ENCODE measurements at regions not wholly inside any gene's neighbourhood (a gene's known extent, or its start where the extent isn't known, plus 50 kb on each side); places are given as distances from the start of the nearest gene placed in this dataset.

DNA sequence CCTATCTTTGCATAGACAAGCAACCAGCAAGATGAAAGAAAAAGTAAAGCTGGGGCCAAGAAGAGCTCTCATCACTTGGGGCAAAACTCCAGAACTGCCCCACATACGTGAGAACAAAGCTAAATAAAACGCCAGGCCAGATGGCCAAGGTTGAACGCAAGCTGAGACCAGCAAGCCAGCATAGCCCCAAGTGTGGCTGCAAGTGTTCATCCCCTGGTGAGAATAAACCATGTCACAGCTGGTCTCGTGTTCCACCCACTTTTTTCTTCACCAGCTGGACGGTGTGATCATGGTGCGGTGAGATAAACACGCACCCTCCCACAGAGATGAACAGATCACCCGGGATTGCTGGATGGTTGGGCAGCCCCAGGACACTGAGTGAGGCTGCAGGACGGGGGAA lies 109.6 kb upstream of the CACNA1A start:
- dilution Hi-C loops (cut with MboI; ENCODE audit: extremely low pct_ligation_motif_present, low sequenced_read_pairs) (no loop called here), intact Hi-C loops (cut with micrococcal nuclease) (no loop called here)
- Histone ChIP-seq H3K27me3 (ENCODE audit: control insufficient read depth in 2 of 2, insufficient read depth in 2 of 2, low read length in 2 of 2) (no peaks in the 10 kb centered on the region), H3K79me2 (ENCODE audit: control insufficient read depth, insufficient read depth, low read length) (no peaks in the 10 kb centered on the region), H3K4me2 (ENCODE audit: insufficient read depth, low read length) (no peak overlapping the region), H3K27ac (ENCODE audit: insufficient read depth, low read depth, low read length) (no peak overlapping the region), H3K9ac (replicated peaks; ENCODE audit: extremely low read depth, insufficient read depth, low read length) (no peak overlapping the region), H3K36me3 (ENCODE audit: control insufficient read depth in 2 of 2, extremely low read depth in 1 of 2, insufficient read depth in 2 of 2, low read length in 2 of 2) (no peaks in the 10 kb centered on the region), H3K4me1 (ENCODE audit: control insufficient read depth, extremely low read depth, insufficient read depth, low read length) (no peaks in the 10 kb centered on the region), H3K9me1 (replicated peaks; ENCODE audit: control insufficient read depth, extremely low read depth, insufficient read depth, low read length) (no peaks in the 10 kb centered on the region), H2AFZ (ENCODE audit: low read depth, low read length) (no peak overlapping the region), H4K20me1 (replicated peaks; ENCODE audit: control insufficient read depth, extremely low read depth, insufficient read depth, low read length) (no peaks in the 10 kb centered on the region), H3K9me3 (replicated peaks; ENCODE audit: control insufficient read depth, insufficient read depth, low read length) (no peaks in the 10 kb centered on the region), H3K4me3 (replicated peaks in 1 of 3; ENCODE audit: insufficient read depth in 1 of 3, low read depth in 1 of 3, low read length in 3 of 3) (no peak overlapping the region)
- no peak for TF ChIP-seq EZH2 (IDR thresholded peaks at IDR 0.05; ENCODE audit: borderline replicate concordance, low read depth, low read length, severe bottlenecking)
- TF ChIP-seq GATA2 (IDR thresholded peaks at IDR 0.05; ENCODE audit: insufficient read depth, insufficient read length, low read depth, low read length): no peak
- FAIRE-seq (no peak), DNase-seq (ENCODE audit: low read depth, low spot score) (no peak)
- BruUV-seq (replicated peaks): no TSS peak
- ChIA-PET POLR2A (no interaction called here), CTCF (interaction anchor here (2.1 kb wide), 1 partner anchor 105 kb away, joined by 9 read pairs; no protein-coding TSS in a partner anchor)

DNA sequence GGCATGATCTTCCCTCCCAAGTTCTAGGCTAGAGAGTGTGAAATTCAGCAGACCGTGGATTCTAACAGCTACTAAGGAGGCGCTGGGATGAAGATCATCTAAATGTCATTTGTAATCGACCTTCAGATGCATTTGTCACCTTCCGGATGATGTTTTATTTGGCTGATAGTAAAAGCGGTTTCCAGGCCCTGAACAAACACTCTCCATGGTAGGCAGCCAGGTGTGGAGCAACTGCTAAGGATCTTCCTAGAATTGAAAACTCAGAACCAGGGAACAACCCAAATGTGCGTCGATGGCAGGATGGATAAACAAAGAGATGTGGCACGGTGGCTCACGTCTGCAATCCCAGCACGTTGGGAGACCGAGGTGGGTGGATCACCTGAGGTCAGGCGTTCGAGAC lies 107.2 kb upstream of the CACNA1A start:
- FAIRE-seq: no peak
- no peak overlapping the region for H3K4me2 ChIP-seq (ENCODE audit: insufficient read depth, low read length)
- no peak overlapping the region for H2AFZ ChIP-seq (ENCODE audit: low read depth, low read length)
- TF ChIP-seq EZH2 (IDR thresholded peaks at IDR 0.05; ENCODE audit: borderline replicate concordance, low read depth, low read length, severe bottlenecking) (no peak), POLR2A (IDR thresholded peaks at IDR 0.05; ENCODE audit: low read depth, low read length) (no peak)
- intact Hi-C loops (cut with micrococcal nuclease): no loop called here
- POLR2A ChIA-PET: no interaction called here
- no peak overlapping the region for H3K4me3 ChIP-seq (replicated peaks in 1 of 3; ENCODE audit: insufficient read depth in 1 of 3, low read depth in 1 of 3, low read length in 3 of 3)
- H3K4me1 ChIP-seq (ENCODE audit: control insufficient read depth, extremely low read depth, insufficient read depth, low read length): no peaks in the 10 kb centered on the region
- CTCF ChIA-PET: interaction anchor here (0.7 to 0.9 kb wide), 2 partner anchors 24 to 108 kb away, joined by 3 to 4 read pairs; no protein-coding TSS in a partner anchor
- H3K36me3 ChIP-seq (ENCODE audit: control insufficient read depth in 2 of 2, extremely low read depth in 1 of 2, insufficient read depth in 2 of 2, low read length in 2 of 2): no peaks in the 10 kb centered on the region
- no peaks in the 10 kb centered on the region for H4K20me1 ChIP-seq (replicated peaks; ENCODE audit: control insufficient read depth, extremely low read depth, insufficient read depth, low read length)
- no peak overlapping the region for H3K27ac ChIP-seq (ENCODE audit: insufficient read depth, low read depth, low read length)
- H3K9me1 ChIP-seq (replicated peaks; ENCODE audit: control insufficient read depth, extremely low read depth, insufficient read depth, low read length): no peaks in the 10 kb centered on the region
- no peaks in the 10 kb centered on the region for H3K27me3 ChIP-seq (ENCODE audit: control insufficient read depth in 2 of 2, insufficient read depth in 2 of 2, low read length in 2 of 2)
- no TSS peak for BruUV-seq (replicated peaks)
- no peak for DNase-seq (ENCODE audit: low read depth, low spot score)
- dilution Hi-C loops (cut with MboI; ENCODE audit: extremely low pct_ligation_motif_present, low sequenced_read_pairs): no loop called here
- no peak overlapping the region for H3K9ac ChIP-seq (replicated peaks; ENCODE audit: extremely low read depth, insufficient read depth, low read length)
- H3K9me3 ChIP-seq (replicated peaks; ENCODE audit: control insufficient read depth, insufficient read depth, low read length): no peaks in the 10 kb centered on the region
- H3K79me2 ChIP-seq (ENCODE audit: control insufficient read depth, insufficient read depth, low read length): no peaks in the 10 kb centered on the region
